Natural killer cell (primary cell): ENCODE measurements at regions not wholly inside any gene's neighbourhood (a gene's known extent, or its start where the extent isn't known, plus 50 kb on each side); places are given as distances from the start of the nearest gene placed in this dataset.
"Not testable (repeated sequence)": the region's sequence is repeated elsewhere in the genome, so short reads cannot be mapped to it uniquely, and the experiment has no call there.

Source experiments
- ATAC-seq, 3 donors: fragments of 150-1000 bp in 2 of 3; fragments of 200-7000 bp in 1 of 3; cut with Tn5 transposase; 1 replicate in 1 of 3; 2 replicates in 2 of 3; pipeline ENCODE4 v1.10.0; 2021; ENCODE audit warnings: mild to moderate bottlenecking in 2 of 3, moderate library complexity in 2 of 3
- DNase-seq, 2 donors: peaks; one replicate each; pipeline versions ENCODE4 v3.0.0 to v3.0.0-alpha.2; 2013 to 2021; ENCODE audit warnings: mixed read lengths in 1 of 2
- H3K27ac ChIP-seq: one replicate; pipeline ENCODE4 v1.5.1; 2013; ENCODE audit warnings: mild to moderate bottlenecking, low read length
- H3K27me3 ChIP-seq: one replicate; pipeline ENCODE4 v1.6.1; 2013; ENCODE audit warnings: low read length; ENCODE audit not compliant: control insufficient read depth, insufficient read depth
- H3K36me3 ChIP-seq: one replicate; pipeline ENCODE4 v1.6.1; 2013; ENCODE audit warnings: low read length; ENCODE audit not compliant: control insufficient read depth, insufficient read depth
- H3K4me1 ChIP-seq: one replicate; pipeline ENCODE4 v1.6.1; 2013; ENCODE audit warnings: low read length; ENCODE audit not compliant: control insufficient read depth, insufficient read depth
- H3K4me3 ChIP-seq: one replicate; pipeline ENCODE4 v1.5.1; 2013; ENCODE audit warnings: low read length
- H3K9me3 ChIP-seq: one replicate; pipeline ENCODE4 v1.6.1; 2013; ENCODE audit warnings: low read length; ENCODE audit not compliant: control insufficient read depth, insufficient read depth
- H3K27ac Mint-ChIP-seq, 2 donors: one replicate each; pipeline ENCODE4 v1.8.0; 2022; ENCODE audit warnings: mild to moderate bottlenecking in 2 of 2, mixed read lengths in 2 of 2, moderate library complexity in 1 of 2
- H3K27me3 Mint-ChIP-seq, 2 donors: one replicate each; pipeline ENCODE4 v1.8.0; 2022; ENCODE audit warnings: low read depth in 2 of 2, mixed read lengths in 2 of 2
- H3K36me3 Mint-ChIP-seq: one replicate; pipeline ENCODE4 v1.8.0; 2022; ENCODE audit warnings: mixed read lengths
- H3K4me1 Mint-ChIP-seq, 2 donors: one replicate each; pipeline ENCODE4 v1.8.0; 2022; ENCODE audit warnings: mixed read lengths in 2 of 2
- H3K4me3 Mint-ChIP-seq: one replicate; pipeline ENCODE4 v1.8.0; 2022; ENCODE audit warnings: mild to moderate bottlenecking, moderate library complexity, mixed read lengths
- H3K9me3 Mint-ChIP-seq, 2 donors: one replicate each; pipeline ENCODE4 v1.8.0; 2022; ENCODE audit warnings: mixed read lengths in 2 of 2
- whole genome bisulfite sequencing: methylation state at CpG from one replicate; pipeline ENCODE4 v1.1.7; 2013; ENCODE audit warnings: missing lambda C conversion rate; ENCODE audit not compliant: insufficient coverage; 5-methylcytosine and 5-hydroxymethylcytosine counted together
- intact Hi-C: fragments of 100-400 bp; cut with micrococcal nuclease; formaldehyde crosslinking; loops from one replicate; pipeline ENCODE4 v1.14.2; 2022
- TF ChIP-seq, protein P1 (sequence below): fragments of 200-600 bp; IDR thresholded peaks from one replicate; pipeline ENCODE4 v1.8.0; 2022; ENCODE audit warnings: antibody characterized with exemption

DNA sequence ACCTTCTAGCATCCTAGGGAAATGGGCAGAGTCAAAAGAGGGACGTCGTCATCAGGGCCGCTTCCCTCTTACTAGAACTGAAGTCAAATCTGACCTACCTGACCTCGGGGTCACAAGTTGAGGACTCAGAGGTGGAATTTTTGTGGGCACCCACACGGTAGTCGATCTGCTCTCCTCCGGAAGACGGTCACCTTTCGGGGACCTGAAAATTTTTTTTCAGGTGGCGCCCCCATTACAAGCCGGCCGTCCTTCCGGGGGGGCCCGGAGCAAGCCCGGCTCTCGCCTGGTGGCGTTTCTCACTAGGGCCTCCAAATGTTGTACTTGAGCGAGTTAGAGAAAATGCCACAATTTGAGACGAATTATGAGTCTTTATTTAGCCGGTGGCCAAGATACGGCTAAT is 157.5 kb upstream of the FRG2C start:
- 94% methylated on average over 21 of the region's 21 CpGs for WGBS
- DNase-seq, result no peak
- Mint-ChIP-seq H3K4me3 (no peak overlapping the region), H3K27me3 (no peaks in the 10 kb centered on the region), H3K9me3 (peaks cover 11 to 38% of the 10 kb centered on the region in 2 donors), H3K36me3 (peaks cover 34% of the 10 kb centered on the region), H3K4me1 (peaks cover 0 to 3% of the 10 kb centered on the region in 2 donors), H3K27ac (no peak overlapping the region)
- intact Hi-C loops, result no loop called here
- Histone ChIP-seq H3K9me3 (peaks cover 23% of the 10 kb centered on the region), H3K4me1 (no peaks in the 10 kb centered on the region), H3K36me3 (no peaks in the 10 kb centered on the region), H3K27ac (no peak overlapping the region), H3K27me3 (no peaks in the 10 kb centered on the region), H3K4me3 (no peak overlapping the region)
- no peak for ATAC-seq
- TF ChIP-seq, protein P1, sequence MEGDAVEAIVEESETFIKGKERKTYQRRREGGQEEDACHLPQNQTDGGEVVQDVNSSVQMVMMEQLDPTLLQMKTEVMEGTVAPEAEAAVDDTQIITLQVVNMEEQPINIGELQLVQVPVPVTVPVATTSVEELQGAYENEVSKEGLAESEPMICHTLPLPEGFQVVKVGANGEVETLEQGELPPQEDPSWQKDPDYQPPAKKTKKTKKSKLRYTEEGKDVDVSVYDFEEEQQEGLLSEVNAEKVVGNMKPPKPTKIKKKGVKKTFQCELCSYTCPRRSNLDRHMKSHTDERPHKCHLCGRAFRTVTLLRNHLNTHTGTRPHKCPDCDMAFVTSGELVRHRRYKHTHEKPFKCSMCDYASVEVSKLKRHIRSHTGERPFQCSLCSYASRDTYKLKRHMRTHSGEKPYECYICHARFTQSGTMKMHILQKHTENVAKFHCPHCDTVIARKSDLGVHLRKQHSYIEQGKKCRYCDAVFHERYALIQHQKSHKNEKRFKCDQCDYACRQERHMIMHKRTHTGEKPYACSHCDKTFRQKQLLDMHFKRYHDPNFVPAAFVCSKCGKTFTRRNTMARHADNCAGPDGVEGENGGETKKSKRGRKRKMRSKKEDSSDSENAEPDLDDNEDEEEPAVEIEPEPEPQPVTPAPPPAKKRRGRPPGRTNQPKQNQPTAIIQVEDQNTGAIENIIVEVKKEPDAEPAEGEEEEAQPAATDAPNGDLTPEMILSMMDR, result no peak

DNA sequence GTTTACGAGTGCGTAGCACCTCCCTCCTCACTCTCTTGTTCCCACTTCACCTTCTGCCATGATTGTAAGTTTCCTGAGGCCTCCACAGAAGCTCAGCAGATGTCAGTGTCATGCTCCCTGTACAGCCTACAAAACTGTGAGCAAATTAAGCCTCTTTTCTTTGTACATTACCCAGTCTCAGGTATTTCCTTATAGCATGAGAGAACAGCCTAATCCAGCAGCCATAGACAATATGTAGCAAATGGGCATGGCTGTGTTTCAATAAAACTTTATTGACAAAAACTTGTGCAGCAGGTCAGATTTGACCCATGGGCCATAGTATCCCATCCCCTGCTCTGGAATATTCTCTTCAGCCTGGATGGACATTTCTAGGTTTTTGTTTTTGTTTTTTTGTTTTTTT is 156.2 kb upstream of the FRG2C start:
- H3K27me3 ChIP-seq, H3K4me1 Mint-ChIP-seq, H3K36me3 ChIP-seq, H3K4me1 ChIP-seq, H3K4me3 Mint-ChIP-seq, H3K27me3 Mint-ChIP-seq, intact Hi-C loops, H3K27ac Mint-ChIP-seq, H3K27ac ChIP-seq, ATAC-seq, DNase-seq, H3K4me3 ChIP-seq: not testable (repeated sequence)
- peaks cover 9 to 36% of the 10 kb centered on the region in 2 donors for H3K9me3 Mint-ChIP-seq
- WGBS, result 89% methylated on average over 2 of the region's 2 CpGs
- H3K36me3 Mint-ChIP-seq, result peaks cover 25% of the 10 kb centered on the region
- H3K9me3 ChIP-seq, result peaks cover 31% of the 10 kb centered on the region

DNA sequence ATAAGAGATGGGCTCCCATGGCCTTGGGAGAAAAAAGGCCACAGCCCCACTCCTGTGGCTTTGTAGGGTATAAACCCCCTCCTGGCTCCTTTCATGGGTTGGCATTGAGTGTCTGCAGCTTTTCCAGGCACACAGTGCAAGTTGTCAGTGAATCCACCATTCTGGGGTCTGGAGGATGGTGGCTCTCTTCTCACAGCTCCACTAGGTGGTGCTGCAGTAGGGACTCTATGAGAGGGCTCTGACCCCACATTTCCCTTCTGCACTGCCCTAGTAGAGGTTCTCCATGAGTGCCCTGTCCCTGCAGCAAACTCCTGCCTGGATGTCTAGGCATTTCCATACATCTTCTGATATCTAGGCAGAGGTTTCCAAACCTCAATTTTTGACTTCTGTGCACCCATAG is 136.5 kb upstream of the FRG2C start:
- H3K9me3 ChIP-seq, H3K27ac ChIP-seq, H3K9me3 Mint-ChIP-seq, H3K4me1 Mint-ChIP-seq, DNase-seq, H3K27me3 ChIP-seq, H3K36me3 ChIP-seq, intact Hi-C loops, H3K36me3 Mint-ChIP-seq, H3K4me1 ChIP-seq, H3K27ac Mint-ChIP-seq, H3K4me3 ChIP-seq, ATAC-seq, H3K4me3 Mint-ChIP-seq, H3K27me3 Mint-ChIP-seq: not testable (repeated sequence)

DNA sequence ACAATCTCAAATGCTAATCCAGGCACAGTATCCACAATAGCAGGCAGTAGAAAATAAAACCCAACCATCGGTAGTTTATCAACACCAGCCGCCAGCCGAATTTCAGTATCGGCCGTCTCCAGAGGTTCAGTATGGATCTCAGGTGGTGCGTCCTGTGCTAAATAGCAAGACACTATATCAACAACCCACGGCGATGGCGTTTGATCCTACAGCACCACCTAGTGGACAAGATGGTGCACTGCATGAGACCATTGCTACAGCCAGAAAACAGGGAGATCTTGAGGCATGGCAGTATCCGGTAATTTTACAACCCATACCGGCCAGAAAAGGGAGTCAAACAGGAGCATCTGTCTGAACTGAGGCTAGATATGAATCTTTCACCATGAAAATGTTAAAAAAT is 112.0 kb upstream of the FRG2C start:
- H3K4me3 Mint-ChIP-seq, H3K4me1 ChIP-seq, intact Hi-C loops, H3K4me3 ChIP-seq, H3K9me3 ChIP-seq, H3K36me3 ChIP-seq, H3K4me1 Mint-ChIP-seq, H3K27ac Mint-ChIP-seq, ATAC-seq, H3K27me3 ChIP-seq, H3K27me3 Mint-ChIP-seq, DNase-seq, H3K27ac ChIP-seq: not testable (repeated sequence)
- Mint-ChIP-seq H3K36me3 (peaks cover 27% of the 10 kb centered on the region), H3K9me3 (peaks cover 11 to 17% of the 10 kb centered on the region in 2 donors)
- WGBS, result 68% methylated on average over 10 of the region's 11 CpGs

DNA sequence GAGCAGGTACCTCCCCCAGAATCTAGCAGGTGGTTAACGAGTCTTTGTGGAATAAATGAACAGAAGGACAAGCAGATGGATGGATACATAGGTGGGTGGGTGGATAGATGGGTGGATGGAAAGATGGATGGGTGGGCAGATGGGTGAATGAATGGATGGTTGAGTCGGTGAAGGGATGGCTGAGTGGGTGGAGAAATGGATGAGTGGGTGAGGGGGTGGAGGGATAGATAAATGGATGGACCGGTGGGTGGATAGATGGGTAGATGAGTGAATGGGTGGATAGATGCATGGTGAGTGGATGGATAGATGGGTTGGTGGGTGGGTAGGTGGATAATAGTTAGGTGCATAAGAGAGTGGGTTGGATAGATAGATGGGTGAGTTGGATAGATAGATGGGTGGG is 99.7 kb upstream of the FRG2C start:
- intact Hi-C loops, H3K4me3 ChIP-seq, H3K27ac ChIP-seq, H3K36me3 ChIP-seq, H3K4me1 Mint-ChIP-seq, H3K4me3 Mint-ChIP-seq, ATAC-seq, H3K9me3 Mint-ChIP-seq, H3K27me3 Mint-ChIP-seq, DNase-seq, H3K4me1 ChIP-seq, H3K36me3 Mint-ChIP-seq, H3K27ac Mint-ChIP-seq, H3K9me3 ChIP-seq, H3K27me3 ChIP-seq: not testable (repeated sequence)
- 84% methylated on average over 3 of the region's 3 CpGs for WGBS

DNA sequence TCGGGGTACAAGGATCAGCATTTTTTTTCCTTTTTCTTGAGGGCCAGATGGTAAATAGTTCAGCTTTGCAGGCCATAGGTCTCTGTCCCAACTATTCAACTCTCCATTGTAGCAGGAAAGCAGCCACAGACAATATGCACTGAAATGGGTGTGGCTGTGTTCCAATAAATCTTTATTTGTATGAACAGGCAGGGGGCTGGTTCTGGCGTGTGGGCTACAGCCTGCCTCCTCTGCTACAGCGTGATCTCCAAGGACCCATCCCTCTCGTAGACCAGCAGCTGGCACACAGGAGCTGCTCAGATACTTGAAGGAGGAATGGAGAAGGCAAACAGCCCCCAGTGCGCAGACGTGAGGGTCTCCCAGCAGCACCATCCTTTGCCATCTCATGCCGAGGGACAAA is 91.8 kb upstream of the FRG2C start:
- H3K27ac ChIP-seq, ATAC-seq, H3K27me3 ChIP-seq, H3K36me3 ChIP-seq, H3K27me3 Mint-ChIP-seq, intact Hi-C loops, H3K4me1 Mint-ChIP-seq, H3K4me3 Mint-ChIP-seq, H3K27ac Mint-ChIP-seq, H3K9me3 ChIP-seq, H3K4me3 ChIP-seq, H3K4me1 ChIP-seq, DNase-seq, H3K9me3 Mint-ChIP-seq, H3K36me3 Mint-ChIP-seq: not testable (repeated sequence)
- 70% methylated on average over 7 of the region's 7 CpGs for WGBS

DNA sequence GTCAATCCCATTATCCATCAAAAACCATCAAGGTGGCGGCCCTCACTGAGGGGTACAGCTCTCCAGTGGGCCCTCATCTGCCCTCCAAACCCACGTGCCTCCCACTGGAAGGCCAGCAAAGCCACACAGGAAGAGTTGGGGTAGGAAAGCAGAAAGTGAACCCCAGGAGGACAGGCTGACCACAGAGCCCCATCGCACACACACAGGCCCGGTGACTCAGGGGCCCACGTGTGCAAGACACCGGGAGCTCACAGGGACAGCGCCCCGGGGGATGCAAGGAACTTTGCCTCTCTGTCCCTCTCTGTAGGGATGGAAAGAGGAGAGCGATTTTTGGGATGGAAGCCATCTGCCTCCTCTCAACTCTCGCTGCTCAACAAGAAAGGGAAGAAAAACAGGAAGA is 85.0 kb upstream of the FRG2C start:
- intact Hi-C loops, H3K9me3 Mint-ChIP-seq, H3K36me3 Mint-ChIP-seq, H3K4me3 ChIP-seq, H3K36me3 ChIP-seq, H3K9me3 ChIP-seq, ATAC-seq, DNase-seq, H3K27me3 ChIP-seq, H3K27ac ChIP-seq: not testable (repeated sequence)
- H3K4me1 Mint-ChIP-seq, result peaks cover 7 to 17% of the 10 kb centered on the region in 2 donors
- peaks cover 11% of the 10 kb centered on the region for H3K4me1 ChIP-seq
- H3K27ac Mint-ChIP-seq, result peak overlapping the region in 1 of 2 donors; percentile 71
- H3K4me3 Mint-ChIP-seq, result peak overlapping the region; percentile 84
- H3K27me3 Mint-ChIP-seq, result peaks cover 19 to 23% of the 10 kb centered on the region in 2 donors
- WGBS, result 21% methylated on average over 7 of the region's 10 CpGs
